Activated naive CD8-positive, alpha-beta T cell treated with anti-CD3 and anti-CD28 coated beads for 36 hours (primary cell): ENCODE measurements at regions not wholly inside any gene's neighbourhood (a gene's known extent, or its start where the extent isn't known, plus 50 kb on each side); places are given as distances from the start of the nearest gene placed in this dataset.

Source experiments
- DNase-seq: peaks from one replicate; pipeline ENCODE4 v3.0.0; 2021
- H3K27ac Mint-ChIP-seq: one replicate; pipeline ENCODE4 v1.8.0; 2022; ENCODE audit warnings: mild to moderate bottlenecking, moderate library complexity, mixed read lengths
- H3K27me3 Mint-ChIP-seq: one replicate; pipeline ENCODE4 v1.8.0; 2022; ENCODE audit warnings: mild to moderate bottlenecking, mixed read lengths
- H3K36me3 Mint-ChIP-seq: one replicate; pipeline ENCODE4 v1.8.0; 2021; ENCODE audit warnings: mild to moderate bottlenecking, mixed read lengths
- H3K4me1 Mint-ChIP-seq: one replicate; pipeline ENCODE4 v1.8.0; 2021; ENCODE audit warnings: mixed read lengths
- H3K4me3 Mint-ChIP-seq: one replicate; pipeline ENCODE4 v1.8.0; 2022; ENCODE audit warnings: mild to moderate bottlenecking, moderate library complexity, mixed read lengths
- H3K9me3 Mint-ChIP-seq: one replicate; pipeline ENCODE4 v1.8.0; 2022; ENCODE audit warnings: mixed read lengths

- no peaks in the 10 kb centered on the region for H3K9me3 Mint-ChIP-seq
- no peaks in the 10 kb centered on the region for H3K36me3 Mint-ChIP-seq
- H3K4me3 Mint-ChIP-seq = no peak overlapping the region
- DNase-seq = no peak
- H3K4me1 Mint-ChIP-seq = no peaks in the 10 kb centered on the region
- no peak overlapping the region for H3K27ac Mint-ChIP-seq
- H3K27me3 Mint-ChIP-seq = peaks cover 10% of the 10 kb centered on the region
Observed at GRCh38 chr15:69991551-69991980, 106.2 kb downstream of the TLE3 start.

- Mint-ChIP-seq H3K9me3 (no peaks in the 10 kb centered on the region), H3K27me3 (peaks cover 9% of the 10 kb centered on the region), H3K27ac (no peak overlapping the region), H3K4me3 (no peak overlapping the region), H3K4me1 (no peaks in the 10 kb centered on the region), H3K36me3 (no peaks in the 10 kb centered on the region)
- no peak for DNase-seq
Observed at GRCh38 chr15:69992348-69992747, 105.4 kb downstream of the TLE3 start.

GRCh38 chr15:69994429-69995205 lies 103.1 kb downstream of the TLE3 start:
- H3K4me1 Mint-ChIP-seq = no peaks in the 10 kb centered on the region
- no peaks in the 10 kb centered on the region for H3K36me3 Mint-ChIP-seq
- no peak overlapping the region for H3K27ac Mint-ChIP-seq
- no peak overlapping the region for H3K4me3 Mint-ChIP-seq
- DNase-seq = no peak
- H3K27me3 Mint-ChIP-seq = peaks cover 7% of the 10 kb centered on the region
- no peaks in the 10 kb centered on the region for H3K9me3 Mint-ChIP-seq

GRCh38 chr15:69996321-69997160 lies 101.2 kb downstream of the TLE3 start:
- H3K36me3 Mint-ChIP-seq = no peaks in the 10 kb centered on the region
- H3K9me3 Mint-ChIP-seq = no peaks in the 10 kb centered on the region
- H3K27ac Mint-ChIP-seq = no peak overlapping the region
- H3K4me1 Mint-ChIP-seq = no peaks in the 10 kb centered on the region
- H3K27me3 Mint-ChIP-seq = peaks cover 7% of the 10 kb centered on the region
- no peak for DNase-seq
- H3K4me3 Mint-ChIP-seq = no peak overlapping the region

- Mint-ChIP-seq H3K9me3 (no peaks in the 10 kb centered on the region), H3K4me1 (no peaks in the 10 kb centered on the region), H3K27me3 (peaks cover 7% of the 10 kb centered on the region), H3K36me3 (no peaks in the 10 kb centered on the region), H3K27ac (no peak overlapping the region), H3K4me3 (no peak overlapping the region)
- DNase-seq = no peak
Observed at GRCh38 chr15:69997161-69997485, 100.6 kb downstream of the TLE3 start.
